WI38 (cell line): ENCODE measurements at regions not wholly inside any gene's neighbourhood (a gene's known extent, or its start where the extent isn't known, plus 50 kb on each side); places are given as distances from the start of the nearest gene placed in this dataset.

Experiments used
- H3K4me3 ChIP-seq: 2 replicates; pipeline ENCODE4 v1.5.1; 2011; ENCODE audit warnings: low read depth, mild to moderate bottlenecking, control low read depth, low read length
- CTCF ChIP-seq: IDR thresholded peaks from 2 replicates; pipeline ENCODE4 v1.5.1; 2012; ENCODE audit warnings: low read depth, mild to moderate bottlenecking, control low read depth, low read length

- no peak for TF ChIP-seq CTCF
- H3K4me3 ChIP-seq = no peak overlapping the region
Measured at GRCh38 chr18:65458871-65459270, 291.9 kb upstream of the CDH7 start.

- no peak for TF ChIP-seq CTCF
- no peak overlapping the region for H3K4me3 ChIP-seq
Measured at GRCh38 chr18:65439188-65439587, 311.6 kb upstream of the CDH7 start.

GRCh38 chr18:65436430-65436829, 314.4 kb upstream of the CDH7 start:
- TF ChIP-seq CTCF = no peak

GRCh38 chr18:65435534-65435933, 315.3 kb upstream of the CDH7 start:
- no peak for TF ChIP-seq CTCF

More at GRCh38 chr18:65436430-65436829, 314.4 kb upstream of the CDH7 start:
- no peak overlapping the region for H3K4me3 ChIP-seq

GRCh38 chr18:65429601-65430000, 321.2 kb upstream of the CDH7 start:
- TF ChIP-seq CTCF = no peak
- H3K4me3 ChIP-seq = no peak overlapping the region

More at GRCh38 chr18:65435534-65435933, 315.3 kb upstream of the CDH7 start:
- no peak overlapping the region for H3K4me3 ChIP-seq

GRCh38 chr18:65425366-65425765, 325.4 kb upstream of the CDH7 start:
- TF ChIP-seq CTCF = no peak
- H3K4me3 ChIP-seq = no peak overlapping the region

- no peak for TF ChIP-seq CTCF
- H3K4me3 ChIP-seq = no peak overlapping the region
Measured at GRCh38 chr18:65423776-65424175, 327.0 kb upstream of the CDH7 start.
